ENCODE measurements at regions not wholly inside any gene's neighbourhood (a gene's known extent, or its start where the extent isn't known, plus 50 kb on each side); places are given as distances from the start of the nearest gene placed in this dataset.

DNA sequence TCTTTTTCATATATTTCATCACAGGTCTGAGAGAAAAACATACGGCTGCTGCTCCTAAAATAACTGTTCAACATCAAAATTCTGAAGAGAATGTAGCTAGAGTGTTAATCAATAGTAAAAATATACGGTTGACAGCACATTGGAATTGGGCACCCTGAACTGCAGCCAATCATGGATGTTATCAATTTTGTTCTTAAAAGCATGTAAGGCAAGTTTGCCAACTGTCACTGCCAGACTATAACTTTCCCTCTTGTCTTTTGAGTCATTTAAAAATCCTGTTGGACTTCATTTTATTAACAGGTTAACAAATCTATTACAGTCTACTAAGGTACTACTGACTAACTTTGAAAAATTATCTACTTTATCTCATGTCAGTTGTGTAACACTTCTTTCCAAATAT, 592.8 kb downstream of the HACE1 start:
- Histone ChIP-seq H2BK12ac (ENCODE audit: low read depth, low read length) (no peak overlapping the region), H2BK15ac (ENCODE audit: low read length) (no peak overlapping the region), H3K4me3 (ENCODE audit: extremely low read depth in 1 of 4, insufficient read depth in 2 of 4, low read depth in 3 of 4, low read length in 4 of 4) (no peak overlapping the region), H2BK120ac (replicated peaks; ENCODE audit: low read depth, low read length) (no peak overlapping the region), H3K9ac (replicated peaks in 1 of 4; ENCODE audit: extremely low read depth in 1 of 4, low read depth in 3 of 4, low read length in 3 of 4) (no peak overlapping the region), H3K4me2 (ENCODE audit: insufficient read depth in 1 of 2, low read depth in 2 of 2, low read length in 2 of 2) (no peak overlapping the region), H3K27ac (ENCODE audit: low read depth, low read length) (no peak overlapping the region), H3K4me1 (replicated peaks in 1 of 4; ENCODE audit: control insufficient read depth in 3 of 4, insufficient read depth in 4 of 4, low read length in 3 of 4) (no peaks in the 10 kb centered on the region), H3K9me3 (ENCODE audit: insufficient read depth in 2 of 2, low read depth in 1 of 2, low read length in 1 of 2) (no peaks in the 10 kb centered on the region), H3K4ac (replicated peaks; ENCODE audit: insufficient read length, low read depth, low read length) (no peak overlapping the region), H4K91ac (replicated peaks; ENCODE audit: insufficient read length, low read length) (no peak overlapping the region), H3K18ac (ENCODE audit: extremely low read depth, low read length) (no peak overlapping the region), H3K79me1 (ENCODE audit: low read depth, low read length) (no peaks in the 10 kb centered on the region), H3K36me3 (ENCODE audit: control insufficient read depth in 2 of 4, insufficient read depth in 4 of 4, low read length in 3 of 4) (no peaks in the 10 kb centered on the region), H2AK5ac (ENCODE audit: low read depth, low read length) (no peak overlapping the region), H4K20me1 (replicated peaks in 1 of 2; ENCODE audit: control insufficient read depth in 1 of 2, insufficient read depth in 2 of 2, low read length in 2 of 2) (no peaks in the 10 kb centered on the region), H3K56ac (replicated peaks; ENCODE audit: insufficient read length, low read depth, low read length) (no peak overlapping the region), H3K27me3 (replicated peaks in 1 of 4; ENCODE audit: control insufficient read depth in 3 of 4, extremely low read depth in 1 of 4, insufficient read depth in 3 of 4, low read length in 3 of 4) (no peaks in the 10 kb centered on the region), H2BK20ac (ENCODE audit: low read length) (no peak overlapping the region), H4K5ac (ENCODE audit: insufficient read length, low read depth, low read length) (no peak overlapping the region), H3K14ac (ENCODE audit: insufficient read length) (no peak overlapping the region), H2AFZ (ENCODE audit: low read length) (no peak overlapping the region), H4K8ac (ENCODE audit: extremely low read depth, insufficient read depth, low read length) (no peak overlapping the region), H2BK5ac (ENCODE audit: low read depth, low read length) (no peak overlapping the region), H3K23ac (ENCODE audit: insufficient read length) (no peak overlapping the region), H3K79me2 (ENCODE audit: control insufficient read depth in 1 of 2, insufficient read depth in 2 of 2, low read length in 2 of 2) (no peaks in the 10 kb centered on the region), H3K23me2 (ENCODE audit: low read depth, low read length) (no peaks in the 10 kb centered on the region; the same call in 1 of the 2 replicates)
- TF ChIP-seq CTBP2 (IDR thresholded peaks at IDR 0.05; ENCODE audit: borderline replicate concordance, insufficient read depth, insufficient read length, low read length) = no peak
- TF ChIP-seq TCF12 (IDR thresholded peaks at IDR 0.05; ENCODE audit: low read depth, low read length) = no peak
- TF ChIP-seq, protein P1, sequence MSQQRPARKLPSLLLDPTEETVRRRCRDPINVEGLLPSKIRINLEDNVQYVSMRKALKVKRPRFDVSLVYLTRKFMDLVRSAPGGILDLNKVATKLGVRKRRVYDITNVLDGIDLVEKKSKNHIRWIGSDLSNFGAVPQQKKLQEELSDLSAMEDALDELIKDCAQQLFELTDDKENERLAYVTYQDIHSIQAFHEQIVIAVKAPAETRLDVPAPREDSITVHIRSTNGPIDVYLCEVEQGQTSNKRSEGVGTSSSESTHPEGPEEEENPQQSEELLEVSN (IDR thresholded peaks at IDR 0.05) = no peak
- no peak for TF ChIP-seq TAF1 (IDR thresholded peaks at IDR 0.05; ENCODE audit: low read depth, low read length)
- no peak for TF ChIP-seq KDM5A (IDR thresholded peaks at IDR 0.05; ENCODE audit: low read length)
- TF ChIP-seq TAF7 (optimal IDR thresholded peaks at IDR 0.05; ENCODE audit: borderline replicate concordance, low read depth, low read length) = no peak
- TF ChIP-seq, protein P2, sequence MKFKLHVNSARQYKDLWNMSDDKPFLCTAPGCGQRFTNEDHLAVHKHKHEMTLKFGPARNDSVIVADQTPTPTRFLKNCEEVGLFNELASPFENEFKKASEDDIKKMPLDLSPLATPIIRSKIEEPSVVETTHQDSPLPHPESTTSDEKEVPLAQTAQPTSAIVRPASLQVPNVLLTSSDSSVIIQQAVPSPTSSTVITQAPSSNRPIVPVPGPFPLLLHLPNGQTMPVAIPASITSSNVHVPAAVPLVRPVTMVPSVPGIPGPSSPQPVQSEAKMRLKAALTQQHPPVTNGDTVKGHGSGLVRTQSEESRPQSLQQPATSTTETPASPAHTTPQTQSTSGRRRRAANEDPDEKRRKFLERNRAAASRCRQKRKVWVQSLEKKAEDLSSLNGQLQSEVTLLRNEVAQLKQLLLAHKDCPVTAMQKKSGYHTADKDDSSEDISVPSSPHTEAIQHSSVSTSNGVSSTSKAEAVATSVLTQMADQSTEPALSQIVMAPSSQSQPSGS (IDR thresholded peaks at IDR 0.05; ENCODE audit: low read length) = no peak
- POLR2A ChIA-PET (ENCODE audit: partially characterized antibody) = no interaction called here
- CTCF ChIA-PET (ENCODE audit: partially characterized antibody) = no interaction called here
- 93% methylated on average over 2 of the region's 2 CpGs; no CpG with 5 or more reads in 1 of the 2 experiments for WGBS, 2 experiments (ENCODE audit: extremely low coverage in 1 of 2, insufficient coverage in 1 of 2, insufficient read length in 1 of 2, insufficient replicate concordance in 2 of 2, low coverage in 1 of 2, low lambda C conversion rate in 2 of 2, missing lambda C conversion rate in 1 of 2)
- FAIRE-seq = no peak
- DNase-seq (ENCODE audit: low read depth in 1 of 2, low spot score in 2 of 2) = no peak

All from H1 (cell line).